Activated T-cell treated with anti-CD3 and anti-CD28 coated beads for 4 hours (primary cell): ENCODE measurements at regions not wholly inside any gene's neighbourhood (a gene's known extent, or its start where the extent isn't known, plus 50 kb on each side); places are given as distances from the start of the nearest gene placed in this dataset.

Experiments used
- DNase-seq: peaks from one replicate; pipeline ENCODE4 v3.0.0-alpha.2; 2020

DNA sequence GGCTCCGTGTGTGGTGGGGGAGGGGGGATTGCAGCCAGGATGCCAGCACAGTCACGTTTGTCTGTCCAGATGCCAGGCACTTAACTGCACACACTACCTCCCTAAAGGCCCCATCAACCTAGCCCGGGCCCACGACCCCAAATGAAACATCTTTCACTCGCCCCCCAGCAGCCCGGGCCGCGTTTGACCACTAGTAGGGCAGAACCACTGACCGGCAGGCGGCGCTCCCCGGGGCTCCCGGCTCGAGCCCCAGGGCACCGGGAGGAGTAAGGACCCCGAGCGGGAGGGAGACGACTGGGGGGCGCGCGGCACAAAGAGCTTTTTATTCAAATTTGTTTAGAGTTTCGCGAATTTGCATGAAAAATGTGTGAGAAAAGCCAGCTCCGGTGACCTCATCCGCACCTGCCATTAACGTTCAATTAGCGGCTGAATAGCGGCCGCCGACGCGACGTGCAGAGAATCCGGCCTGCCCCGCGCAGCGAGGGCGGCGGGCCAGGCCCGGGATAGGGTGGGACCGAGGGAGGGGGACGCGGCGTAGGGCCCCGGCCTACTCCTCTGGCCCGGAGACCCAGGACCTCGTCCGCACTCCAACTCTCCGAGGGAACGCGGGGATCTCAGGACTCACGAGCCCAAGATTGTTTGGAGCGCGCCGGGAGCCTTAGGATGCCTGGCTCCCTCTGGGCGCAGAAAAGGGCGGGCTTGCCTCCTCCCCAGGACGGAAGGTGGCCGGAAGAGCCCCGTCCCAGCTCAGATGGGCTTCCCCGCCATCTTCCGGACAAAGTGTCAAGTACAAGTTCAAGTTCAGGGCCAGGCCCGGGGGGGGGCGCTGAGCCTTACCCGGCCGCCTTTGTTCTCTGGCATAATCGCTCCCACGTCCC, 64.9 kb upstream of the POLG start:
- DNase-seq: no peak

GRCh38 chr15:89398896-89399237, 64.2 kb upstream of the POLG start:
- DNase-seq: no peak

DNA sequence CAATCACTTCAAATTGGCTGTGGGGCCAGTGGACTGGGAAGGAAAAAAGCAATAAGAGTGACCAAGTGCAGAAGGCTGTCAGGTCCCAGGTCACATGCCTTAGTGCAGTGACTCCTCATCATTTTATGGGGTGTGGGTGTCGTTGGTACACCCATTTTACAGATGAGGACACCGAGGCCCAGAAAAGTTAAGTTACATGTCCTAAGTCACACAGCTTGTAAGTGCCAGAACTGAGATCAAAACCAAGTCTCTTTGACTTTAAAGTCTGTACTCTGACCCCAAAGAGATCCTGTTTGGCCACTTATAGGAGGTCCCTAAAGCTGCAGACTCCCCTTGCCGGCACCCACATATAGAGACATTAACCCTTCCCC, 63.0 kb upstream of the POLG start:
- DNase-seq: no peak

- no peak for DNase-seq
Observed at GRCh38 chr15:89396723-89397652, 62.4 kb upstream of the POLG start.

- DNase-seq: no peak
Observed at GRCh38 chr15:89395996-89396395, 61.4 kb upstream of the POLG start.

- no peak for DNase-seq
Observed at GRCh38 chr15:89395461-89395871, 60.8 kb upstream of the POLG start.

DNA sequence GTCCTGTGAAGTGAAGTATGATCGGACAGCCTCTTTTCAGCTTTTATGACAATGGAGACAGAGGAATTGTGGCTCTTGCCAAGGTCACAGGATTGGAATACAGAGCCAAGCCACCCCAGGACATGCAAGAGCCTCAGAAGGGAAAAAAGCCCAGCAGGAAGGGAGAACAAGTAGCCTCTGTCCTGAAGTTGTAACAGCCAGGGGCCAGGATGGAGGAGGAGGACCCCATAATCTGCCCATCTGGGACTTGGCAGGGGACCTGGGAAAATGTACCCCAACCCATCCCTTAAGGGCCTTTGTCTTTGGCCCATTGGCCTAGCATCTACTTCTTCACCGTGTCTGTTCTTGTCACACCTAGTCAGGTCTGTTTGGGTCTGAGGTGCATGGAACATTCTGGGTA, 60.4 kb upstream of the POLG start:
- no peak for DNase-seq

GRCh38 chr15:89393056-89393455, 58.4 kb upstream of the POLG start:
- DNase-seq: no peak

DNA sequence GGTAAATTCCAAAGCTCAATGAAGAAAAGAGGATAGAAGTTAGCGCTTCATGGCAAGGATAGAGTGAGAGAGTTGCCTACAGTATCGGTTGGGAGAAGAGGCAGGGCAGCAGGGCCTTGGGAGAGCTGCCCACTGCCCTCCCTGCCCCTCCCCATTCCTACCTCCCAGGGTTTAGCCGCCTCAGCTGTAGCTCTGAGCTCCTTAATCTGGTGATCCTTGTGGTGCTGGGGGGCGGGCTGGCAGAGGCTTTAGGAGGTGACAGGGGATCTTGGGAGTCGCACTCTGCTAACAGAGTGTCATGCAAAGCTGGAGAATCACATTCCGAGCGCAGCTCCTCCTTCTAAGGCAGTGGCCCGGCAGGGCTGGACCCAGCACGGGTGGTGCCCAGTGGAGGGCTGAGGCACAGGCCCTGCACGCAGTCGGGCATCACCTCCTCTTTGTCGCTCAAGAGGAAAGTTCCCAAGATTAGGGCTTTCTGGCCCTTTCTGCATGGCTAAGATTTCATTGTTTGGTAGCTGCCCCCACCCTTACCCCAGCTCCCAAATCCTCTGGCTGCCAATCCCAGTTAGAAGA, 57.1 kb upstream of the POLG start:
- no peak for DNase-seq

DNA sequence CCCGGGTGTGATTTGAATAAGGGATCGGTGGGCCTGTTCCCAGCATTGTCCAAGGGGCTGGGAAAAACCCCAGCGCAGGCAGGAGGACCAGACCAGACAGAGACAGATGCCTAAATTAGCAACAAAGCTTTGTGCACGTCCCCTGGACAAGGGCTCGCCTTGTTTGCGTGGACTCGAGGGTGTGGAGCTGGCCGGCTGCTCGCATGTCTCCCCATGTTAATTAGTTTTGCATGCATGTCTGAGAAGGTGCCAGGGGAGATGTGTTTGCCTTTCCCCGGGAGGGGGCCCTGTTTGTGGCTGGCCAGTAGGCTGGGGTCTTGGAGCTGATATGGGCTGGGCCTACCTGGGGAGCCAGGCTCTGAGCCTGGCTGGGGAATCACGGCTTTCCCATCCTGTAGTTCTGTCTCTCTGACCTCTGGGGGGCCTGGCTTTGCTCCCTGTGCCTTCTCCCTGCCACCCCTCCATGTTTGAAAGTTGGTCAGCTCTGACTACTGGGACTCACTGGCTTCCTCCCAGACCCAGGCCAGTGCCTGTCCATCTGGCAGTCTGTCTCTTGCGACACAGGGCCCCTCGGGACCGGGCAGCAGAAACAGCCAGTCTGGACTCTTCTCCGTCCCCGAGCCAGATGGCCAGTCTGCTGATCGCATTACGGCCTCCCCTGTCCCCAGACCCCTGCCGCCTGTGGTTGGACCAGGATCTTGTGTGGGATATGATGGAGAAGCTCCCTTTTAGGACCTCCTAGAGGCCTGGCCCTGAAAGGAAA, 55.4 kb upstream of the POLG start:
- no peak for DNase-seq

GRCh38 chr15:89387140-89387903, 52.7 kb upstream of the POLG start:
- no peak for DNase-seq

GRCh38 chr15:89385596-89386331, 51.1 kb upstream of the POLG start:
- no peak for DNase-seq
